GM11168 (cell line): ENCODE measurements at regions not wholly inside any gene's neighbourhood (a gene's known extent, or its start where the extent isn't known, plus 50 kb on each side); places are given as distances from the start of the nearest gene placed in this dataset.
"Not testable (repeated sequence)": the region's sequence is repeated elsewhere in the genome, so short reads cannot be mapped to it uniquely, and the experiment has no call there.

Source experiments
- in situ Hi-C: fragments of 300-500 bp; cut with MboI; formaldehyde crosslinking; loops from one replicate; pipeline ENCODE4 v1.12.0; 2022; ENCODE audit warnings: low sequenced_read_pairs; ENCODE audit not compliant: unreplicated experiment

DNA sequence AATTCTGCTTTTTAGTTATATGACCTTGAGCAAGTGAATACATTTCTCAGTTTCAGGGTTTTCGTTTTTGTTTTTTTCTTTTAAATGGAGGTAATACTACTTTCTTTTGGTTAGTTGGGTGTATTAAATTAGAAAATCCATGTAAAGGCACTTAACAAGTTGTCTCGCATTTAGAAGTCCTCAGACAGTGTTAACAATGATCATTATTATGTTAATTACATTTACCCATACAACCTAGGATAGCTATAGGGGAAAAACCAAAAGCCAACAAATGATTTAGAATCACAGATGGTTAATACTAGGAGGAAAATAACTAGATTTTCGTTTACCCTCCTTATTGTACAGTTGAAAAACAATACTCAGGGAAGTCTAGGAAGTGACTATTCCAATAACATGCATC, 972.2 kb upstream of the WWC1 start:
- in situ Hi-C loops = no loop called here

DNA sequence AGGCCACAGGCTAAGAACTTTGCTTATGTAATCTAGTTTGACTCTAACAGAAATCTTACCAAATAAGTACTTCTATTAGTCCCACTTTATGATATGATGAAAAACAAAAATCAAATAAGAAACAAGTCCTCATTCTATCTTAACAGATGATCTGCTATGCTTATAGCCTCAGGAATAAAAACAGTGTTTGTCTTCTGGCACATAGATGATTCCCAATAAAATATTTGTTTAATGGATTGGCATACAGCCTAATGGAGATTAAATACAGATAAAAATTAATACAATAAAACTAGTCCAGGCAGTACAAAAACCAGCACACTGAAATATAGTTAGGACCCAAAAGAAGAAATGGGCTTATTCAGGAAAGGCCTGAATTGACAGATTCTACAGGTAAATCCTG, 971.4 kb upstream of the WWC1 start:
- in situ Hi-C loops = no loop called here

DNA sequence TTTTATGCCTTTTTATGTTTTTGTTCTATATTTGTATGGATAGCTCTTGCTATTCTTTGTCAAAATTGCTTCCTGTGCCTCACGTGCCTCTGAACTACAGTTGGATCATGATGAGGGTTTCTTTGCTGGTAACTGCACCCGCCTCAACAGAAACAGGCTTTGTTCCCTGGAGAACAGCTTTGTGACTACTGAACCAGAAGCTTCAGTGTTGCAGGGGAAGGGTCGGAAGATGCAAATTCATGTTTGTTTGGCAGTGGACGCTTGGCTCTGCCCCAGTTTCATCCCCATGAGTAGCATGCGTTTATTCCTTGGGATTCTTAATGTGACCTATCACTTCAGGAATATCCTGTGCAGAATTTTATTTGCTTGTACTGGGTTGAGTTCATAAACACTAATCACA, 959.1 kb upstream of the WWC1 start:
- in situ Hi-C loops = no loop called here

DNA sequence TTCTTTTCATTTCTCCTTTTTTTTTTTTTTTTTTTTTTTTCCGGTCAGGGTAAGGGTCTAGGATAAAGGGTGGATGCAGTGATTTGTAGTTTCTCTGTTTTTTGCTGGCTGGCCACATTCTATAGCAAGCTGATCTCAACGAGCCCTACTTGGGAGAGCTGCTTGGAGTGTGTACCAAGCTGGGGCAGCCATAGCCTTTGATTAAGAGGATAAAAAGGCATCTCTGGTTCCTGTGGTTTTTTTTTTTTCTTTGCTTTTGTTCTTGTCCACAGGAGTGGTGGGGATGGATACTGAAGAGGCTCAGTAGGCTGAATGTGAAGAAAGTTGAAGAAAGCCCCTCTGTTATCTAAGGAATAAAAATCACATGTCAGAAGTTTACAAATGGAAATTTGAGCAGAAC, 955.3 kb upstream of the WWC1 start:
- in situ Hi-C loops = no loop called here

GRCh38 chr5:167339205-167339604, 952.2 kb upstream of the WWC1 start:
- in situ Hi-C loops = no loop called here

GRCh38 chr5:167346461-167346860, 945.0 kb upstream of the WWC1 start:
- in situ Hi-C loops = no loop called here

GRCh38 chr5:167348251-167348926, 943.1 kb upstream of the WWC1 start:
- in situ Hi-C loops = no loop called here

- in situ Hi-C loops = no loop called here
Measured at GRCh38 chr5:167348980-167349379, 942.5 kb upstream of the WWC1 start.

GRCh38 chr5:167351316-167351715, 940.1 kb upstream of the WWC1 start:
- in situ Hi-C loops = no loop called here

- in situ Hi-C loops = no loop called here
Measured at GRCh38 chr5:167352801-167353200, 938.6 kb upstream of the WWC1 start.

DNA sequence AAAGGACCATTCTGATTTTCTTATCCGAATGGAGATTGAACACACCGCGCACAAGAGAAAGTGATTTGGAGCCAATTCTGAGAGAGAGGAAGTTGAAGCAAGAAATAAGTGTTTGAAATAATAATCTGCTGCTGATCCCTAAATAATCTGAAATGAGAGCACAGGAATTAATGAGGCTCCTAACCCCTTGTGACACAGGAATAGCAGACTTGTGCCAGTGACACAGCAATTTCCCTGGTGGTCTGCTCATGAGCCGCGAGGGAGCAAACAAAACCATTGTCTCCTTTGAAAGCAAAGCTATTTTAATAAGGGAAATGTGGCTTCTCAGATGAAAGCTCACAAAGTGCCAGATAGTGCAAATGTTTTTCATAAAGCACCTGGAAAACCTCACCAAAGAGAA, 936.1 kb upstream of the WWC1 start:
- in situ Hi-C loops = no loop called here

GRCh38 chr5:167356374-167356773, 935.1 kb upstream of the WWC1 start:
- in situ Hi-C loops = no loop called here

GRCh38 chr5:167358868-167359492, 932.5 kb upstream of the WWC1 start:
- in situ Hi-C loops = no loop called here

DNA sequence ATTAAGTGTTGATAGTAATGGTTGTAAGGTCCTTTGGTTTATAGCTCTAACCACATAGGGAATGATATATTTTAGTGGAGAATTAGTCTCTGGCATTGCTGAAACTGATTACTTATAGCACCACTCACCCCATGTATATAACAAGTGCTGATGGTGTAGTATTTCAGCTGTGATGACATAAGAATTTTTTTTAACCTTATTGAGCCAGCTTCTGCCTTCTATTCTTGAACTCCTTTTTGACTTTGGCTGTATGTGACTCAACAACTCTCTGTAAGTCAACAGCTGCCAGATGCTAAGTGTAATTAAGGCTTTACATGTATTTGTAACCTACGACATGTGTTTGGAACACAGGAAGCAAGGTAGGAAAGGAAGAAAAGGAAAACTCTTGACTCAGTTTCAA, 929.6 kb upstream of the WWC1 start:
- in situ Hi-C loops = no loop called here

DNA sequence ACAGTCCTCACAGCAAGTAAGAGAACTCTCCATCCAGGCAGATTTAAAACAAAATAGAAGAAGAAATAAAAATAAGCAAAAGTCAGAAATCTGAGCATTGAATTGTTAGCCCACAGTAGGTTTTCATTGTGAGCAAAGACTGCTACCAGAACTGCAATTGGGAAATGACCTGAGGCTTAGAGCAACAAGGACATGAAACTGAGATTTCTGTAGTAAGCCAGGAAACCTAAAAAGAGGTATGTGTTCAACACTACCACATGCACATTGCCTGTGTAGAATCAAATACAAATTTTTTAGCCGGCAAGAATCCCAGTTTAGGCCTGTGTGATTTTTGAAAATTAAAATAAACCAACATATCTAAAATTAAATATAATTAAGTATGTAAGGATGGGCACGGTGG, 928.4 kb upstream of the WWC1 start:
- in situ Hi-C loops = no loop called here

GRCh38 chr5:167375125-167375524, 916.3 kb upstream of the WWC1 start:
- in situ Hi-C loops = no loop called here

DNA sequence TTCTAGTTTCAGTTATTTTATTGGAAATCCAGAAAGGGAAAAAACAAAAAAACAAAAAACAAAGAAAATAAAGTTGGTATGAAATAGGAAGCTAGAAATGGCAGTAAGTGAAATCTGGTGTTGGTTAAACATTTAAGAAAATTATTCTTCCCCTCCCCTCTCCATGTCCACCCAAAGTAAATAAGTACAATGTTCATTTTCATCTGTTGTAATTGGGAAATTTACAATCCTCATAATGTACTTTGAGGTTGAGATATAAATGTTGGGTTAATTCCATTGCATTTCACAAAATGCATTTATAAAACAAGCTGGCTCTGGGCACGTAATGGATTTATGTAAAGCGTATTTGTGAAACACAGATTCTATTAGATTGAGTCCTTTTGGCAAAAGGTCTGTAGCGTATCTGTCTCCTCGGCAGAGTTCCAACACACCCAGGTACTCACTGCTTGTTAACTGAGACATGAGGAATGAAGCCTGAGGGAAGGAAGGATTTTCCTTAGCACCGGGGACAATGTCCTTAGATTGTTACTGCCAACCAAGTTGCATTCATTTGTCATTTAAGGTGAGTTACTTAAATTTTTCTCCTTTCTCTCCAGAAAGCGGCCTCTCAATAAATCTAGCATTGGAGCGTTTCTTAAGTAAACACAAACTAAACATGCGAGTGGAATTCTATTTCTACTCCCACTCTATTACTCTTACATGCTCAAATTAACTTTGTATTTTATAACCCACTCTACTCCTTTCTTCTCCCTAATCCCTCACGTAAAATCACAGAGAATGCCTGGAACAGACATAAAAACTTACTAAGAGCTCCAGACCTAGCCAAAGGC, 912.3 kb upstream of the WWC1 start:
- in situ Hi-C loops = no loop called here

GRCh38 chr5:167381457-167381856, 910.0 kb upstream of the WWC1 start:
- in situ Hi-C loops = no loop called here

GRCh38 chr5:167389537-167389936, 901.9 kb upstream of the WWC1 start:
- in situ Hi-C loops = no loop called here

DNA sequence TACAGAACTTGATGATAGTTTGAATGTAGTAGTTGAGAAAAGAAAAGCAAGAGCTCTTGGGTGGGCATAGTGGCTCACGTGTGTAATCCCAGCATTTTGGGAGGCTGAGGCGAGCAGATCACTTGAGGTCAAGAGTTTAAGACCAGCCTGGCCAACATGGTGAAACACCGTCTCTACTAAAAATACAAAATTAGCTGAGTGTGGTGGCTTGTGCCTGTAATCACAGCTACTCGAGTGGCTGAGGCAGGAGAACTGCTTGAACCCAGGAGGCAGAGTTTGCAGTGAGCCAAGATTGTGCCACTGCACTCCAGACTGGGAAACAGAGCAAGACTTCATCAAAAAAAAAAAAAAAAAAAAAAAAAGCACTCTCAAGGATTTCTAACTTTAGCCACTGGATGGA, 900.2 kb upstream of the WWC1 start:
- in situ Hi-C loops = not testable (repeated sequence)

DNA sequence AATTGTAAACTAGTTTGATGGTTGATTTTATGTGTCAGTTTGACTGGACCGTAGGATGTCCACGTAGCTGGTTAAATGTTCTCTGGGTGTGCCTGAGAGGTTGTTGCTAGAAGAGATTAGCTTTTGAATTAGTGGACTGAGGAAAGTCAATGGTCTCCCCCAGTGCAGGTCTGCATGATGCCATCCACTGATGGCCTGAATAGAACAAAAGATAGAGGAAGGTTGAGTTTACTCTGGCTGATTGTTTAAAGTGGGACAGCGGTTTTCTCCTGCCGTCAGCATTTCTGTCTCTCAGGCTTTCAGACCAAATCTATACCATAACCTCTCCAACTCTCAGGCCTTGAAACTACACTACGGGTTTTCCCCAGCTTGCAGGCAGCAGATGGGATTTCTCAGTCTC, 899.2 kb upstream of the WWC1 start:
- in situ Hi-C loops = no loop called here
